ENCODE measurements at regions not wholly inside any gene's neighbourhood (a gene's known extent, or its start where the extent isn't known, plus 50 kb on each side); places are given as distances from the start of the nearest gene placed in this dataset.

DNA sequence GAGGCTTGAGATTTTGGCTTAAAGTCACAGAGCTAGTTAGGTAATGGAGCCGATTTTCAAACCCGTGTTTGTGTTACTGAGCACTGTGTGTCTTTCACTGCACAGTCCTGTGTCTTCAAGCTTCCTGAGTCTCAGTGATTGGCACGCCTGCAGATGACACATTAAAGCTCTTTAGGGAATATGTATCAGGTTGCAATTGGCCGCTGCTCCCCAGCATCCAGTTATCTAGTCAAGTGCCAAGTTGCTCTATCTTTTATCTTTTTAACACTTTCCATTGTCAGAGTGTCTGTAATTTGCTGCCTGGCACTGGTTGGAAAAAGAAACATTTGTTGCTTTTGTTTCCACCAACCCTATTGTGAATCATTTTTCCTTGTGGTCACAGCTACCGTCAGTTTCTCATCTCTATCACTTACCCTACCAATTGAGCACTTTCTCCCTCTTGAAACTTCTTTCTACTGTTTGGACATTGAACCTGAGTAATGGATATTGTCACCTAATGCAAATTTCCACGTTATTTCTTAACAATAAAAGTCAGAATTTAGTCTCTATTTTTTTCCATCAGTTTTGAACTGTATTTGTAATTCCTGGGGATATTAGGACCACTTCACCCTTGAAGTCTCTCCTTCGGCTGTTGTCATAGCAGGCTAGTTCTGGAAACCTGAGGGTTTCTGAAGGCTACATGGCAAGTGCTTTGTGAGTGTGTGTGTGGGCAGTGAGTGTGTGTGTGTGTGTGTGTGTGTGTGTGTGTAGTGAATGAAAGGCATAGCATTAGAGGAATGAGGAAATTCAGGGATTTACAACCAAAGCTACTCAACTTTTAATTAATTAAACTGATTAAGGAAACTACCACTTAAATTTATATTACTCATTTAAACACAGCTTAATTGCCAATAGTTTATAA is 274.3 kb downstream of the ISL1 start:
- no peaks in the 10 kb centered on the region for H3K9me3 ChIP-seq (ENCODE audit: insufficient read depth, low read depth, low read length)
- H3K36me3 ChIP-seq (ENCODE audit: insufficient read depth, low read length), result no peaks in the 10 kb centered on the region
- H3K27me3 ChIP-seq (ENCODE audit: insufficient read depth, low read length), result no peaks in the 10 kb centered on the region
- peaks cover 11% of the 10 kb centered on the region for H3K4me1 ChIP-seq (ENCODE audit: insufficient read depth, low read length)
- H3K4me3 ChIP-seq (ENCODE audit: low read length), result no peak overlapping the region
- no peak overlapping the region for H3K9ac ChIP-seq (ENCODE audit: low read depth, low read length)
- H3K27ac ChIP-seq (ENCODE audit: low read depth, low read length), result no peak overlapping the region
- 92% methylated on average over 7 of the region's 7 CpGs for WGBS

- H3K4me1 ChIP-seq (ENCODE audit: insufficient read depth, low read length), result no peaks in the 10 kb centered on the region
- no peaks in the 10 kb centered on the region for H3K9me3 ChIP-seq (ENCODE audit: insufficient read depth, low read depth, low read length)
- no peaks in the 10 kb centered on the region for H3K36me3 ChIP-seq (ENCODE audit: insufficient read depth, low read length)
- no peaks in the 10 kb centered on the region for H3K27me3 ChIP-seq (ENCODE audit: insufficient read depth, low read length)
- no peak overlapping the region for H3K9ac ChIP-seq (ENCODE audit: low read depth, low read length)
- WGBS, result 100% methylated on average over 1 of the region's 2 CpGs
- H3K27ac ChIP-seq (ENCODE audit: low read depth, low read length), result no peak overlapping the region
- no peak overlapping the region for H3K4me3 ChIP-seq (ENCODE audit: low read length)
These were observed 278.5 kb downstream of the ISL1 start for GRCh38 chr5:51661646-51662265.

GRCh38 chr5:51664491-51665250 is 281.4 kb downstream of the ISL1 start:
- 81% methylated on average over 4 of the region's 4 CpGs for WGBS

GRCh38 chr5:51665251-51665593 is 282.0 kb downstream of the ISL1 start:
- WGBS, result no CpG with 5 or more reads among the region's 1 CpG
- Histone ChIP-seq H3K27ac (ENCODE audit: low read depth, low read length) (no peak overlapping the region), H3K27me3 (ENCODE audit: insufficient read depth, low read length) (no peaks in the 10 kb centered on the region), H3K36me3 (ENCODE audit: insufficient read depth, low read length) (no peaks in the 10 kb centered on the region), H3K9ac (ENCODE audit: low read depth, low read length) (no peak overlapping the region), H3K4me1 (ENCODE audit: insufficient read depth, low read length) (no peaks in the 10 kb centered on the region), H3K9me3 (ENCODE audit: insufficient read depth, low read depth, low read length) (no peaks in the 10 kb centered on the region), H3K4me3 (ENCODE audit: low read length) (no peak overlapping the region)

More at GRCh38 chr5:51664491-51665250, 281.4 kb downstream of the ISL1 start:
- no peak overlapping the region for H3K9ac ChIP-seq (ENCODE audit: low read depth, low read length)
- no peaks in the 10 kb centered on the region for H3K4me1 ChIP-seq (ENCODE audit: insufficient read depth, low read length)
- no peaks in the 10 kb centered on the region for H3K27me3 ChIP-seq (ENCODE audit: insufficient read depth, low read length)
- no peaks in the 10 kb centered on the region for H3K36me3 ChIP-seq (ENCODE audit: insufficient read depth, low read length)
- H3K27ac ChIP-seq (ENCODE audit: low read depth, low read length), result no peak overlapping the region
- no peaks in the 10 kb centered on the region for H3K9me3 ChIP-seq (ENCODE audit: insufficient read depth, low read depth, low read length)
- H3K4me3 ChIP-seq (ENCODE audit: low read length), result no peak overlapping the region

- Histone ChIP-seq H3K36me3 (ENCODE audit: insufficient read depth, low read length) (no peaks in the 10 kb centered on the region), H3K9ac (ENCODE audit: low read depth, low read length) (no peak overlapping the region), H3K4me3 (ENCODE audit: low read length) (no peak overlapping the region), H3K27me3 (ENCODE audit: insufficient read depth, low read length) (no peaks in the 10 kb centered on the region), H3K4me1 (ENCODE audit: insufficient read depth, low read length) (no peaks in the 10 kb centered on the region), H3K27ac (ENCODE audit: low read depth, low read length) (no peak overlapping the region), H3K9me3 (ENCODE audit: insufficient read depth, low read depth, low read length) (no peaks in the 10 kb centered on the region)
- WGBS, result 92% methylated on average over 4 of the region's 4 CpGs
These were observed 285.8 kb downstream of the ISL1 start for GRCh38 chr5:51669095-51669494.

GRCh38 chr5:51678330-51678729 is 295.1 kb downstream of the ISL1 start:
- no peak overlapping the region for H3K9ac ChIP-seq (ENCODE audit: low read depth, low read length)
- H3K36me3 ChIP-seq (ENCODE audit: insufficient read depth, low read length), result no peaks in the 10 kb centered on the region
- H3K4me1 ChIP-seq (ENCODE audit: insufficient read depth, low read length), result no peaks in the 10 kb centered on the region
- H3K4me3 ChIP-seq (ENCODE audit: low read length), result no peak overlapping the region
- no peak overlapping the region for H3K27ac ChIP-seq (ENCODE audit: low read depth, low read length)
- H3K27me3 ChIP-seq (ENCODE audit: insufficient read depth, low read length), result no peaks in the 10 kb centered on the region
- 92% methylated on average over 3 of the region's 3 CpGs for WGBS
- H3K9me3 ChIP-seq (ENCODE audit: insufficient read depth, low read depth, low read length), result no peaks in the 10 kb centered on the region

DNA sequence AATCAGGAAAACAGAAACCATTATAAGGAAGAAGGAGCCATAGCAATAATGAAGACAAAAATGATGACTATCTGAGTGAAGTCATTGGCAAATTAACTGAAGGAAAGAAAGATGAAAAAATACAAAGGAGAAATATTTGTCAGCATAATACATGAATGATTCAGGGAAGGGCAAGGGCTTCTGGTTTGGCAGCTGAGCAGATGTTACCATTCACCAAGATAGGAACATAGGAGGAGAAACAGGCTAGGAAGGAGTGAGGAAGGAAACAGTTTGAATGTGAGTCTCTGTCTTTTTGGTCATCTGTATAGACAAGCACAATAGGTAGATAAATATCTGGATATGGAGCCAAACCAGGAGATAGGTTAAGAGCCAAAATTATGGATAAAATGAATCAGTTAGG is 296.0 kb downstream of the ISL1 start:
- Histone ChIP-seq H3K9me3 (ENCODE audit: insufficient read depth, low read depth, low read length) (no peaks in the 10 kb centered on the region), H3K4me3 (ENCODE audit: low read length) (no peak overlapping the region), H3K27ac (ENCODE audit: low read depth, low read length) (no peak overlapping the region), H3K36me3 (ENCODE audit: insufficient read depth, low read length) (no peaks in the 10 kb centered on the region), H3K27me3 (ENCODE audit: insufficient read depth, low read length) (no peaks in the 10 kb centered on the region), H3K9ac (ENCODE audit: low read depth, low read length) (no peak overlapping the region), H3K4me1 (ENCODE audit: insufficient read depth, low read length) (no peaks in the 10 kb centered on the region)

DNA sequence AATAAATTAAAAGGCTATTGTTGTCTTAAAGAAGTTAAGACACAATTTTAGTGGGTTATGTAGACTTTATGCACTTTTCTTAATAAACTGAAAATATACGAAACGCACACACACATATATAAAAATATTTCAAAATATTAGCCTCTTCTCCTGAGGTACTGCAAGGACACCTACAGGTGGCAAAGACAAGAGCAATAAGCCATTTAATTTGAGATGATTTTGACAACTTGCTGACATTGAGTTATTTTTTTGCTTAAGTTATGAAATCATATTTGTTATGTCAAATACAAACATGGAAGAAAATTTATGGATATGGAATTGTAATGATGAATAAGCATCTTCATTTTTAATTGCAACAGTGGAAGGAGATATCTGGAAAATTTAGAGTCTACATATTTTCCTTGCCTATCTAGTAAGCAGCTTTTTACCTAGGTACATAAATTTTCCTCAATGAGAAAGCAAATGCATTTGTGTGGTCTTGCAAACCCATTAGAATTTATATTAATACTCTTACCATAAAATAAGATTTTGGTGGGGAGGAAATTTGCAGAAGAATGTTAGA is 301.6 kb downstream of the ISL1 start:
- no peak overlapping the region for H3K4me3 ChIP-seq (ENCODE audit: low read length)
- peaks cover 13% of the 10 kb centered on the region for H3K4me1 ChIP-seq (ENCODE audit: insufficient read depth, low read length)
- WGBS, result 100% methylated on average over 2 of the region's 2 CpGs
- H3K9me3 ChIP-seq (ENCODE audit: insufficient read depth, low read depth, low read length), result peaks cover 8% of the 10 kb centered on the region
- H3K9ac ChIP-seq (ENCODE audit: low read depth, low read length), result no peak overlapping the region
- H3K36me3 ChIP-seq (ENCODE audit: insufficient read depth, low read length), result no peaks in the 10 kb centered on the region
- H3K27ac ChIP-seq (ENCODE audit: low read depth, low read length), result no peak overlapping the region
- H3K27me3 ChIP-seq (ENCODE audit: insufficient read depth, low read length), result no peaks in the 10 kb centered on the region

DNA sequence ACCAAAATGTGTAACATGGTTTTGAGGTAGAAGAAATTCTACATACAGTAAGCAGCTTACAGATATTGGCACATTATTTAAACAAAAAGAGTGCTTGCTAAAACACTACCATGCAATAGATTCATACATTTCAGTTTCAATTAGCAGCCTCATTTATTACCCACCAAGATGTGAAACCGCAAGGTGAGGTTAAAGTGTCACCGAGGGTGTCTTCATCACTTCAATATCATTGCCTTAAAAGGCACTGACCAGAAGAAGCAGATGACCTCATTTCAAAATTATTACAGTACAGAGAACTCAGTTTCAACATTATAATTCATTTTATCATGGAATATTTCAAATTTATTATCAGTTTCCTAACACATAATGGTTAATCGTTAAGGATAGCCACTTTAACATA is 302.2 kb downstream of the ISL1 start:
- Histone ChIP-seq H3K4me3 (ENCODE audit: low read length) (no peak overlapping the region), H3K27ac (ENCODE audit: low read depth, low read length) (peak overlapping the region; percentile 35; the same call in 1 of the 2 replicates), H3K27me3 (ENCODE audit: insufficient read depth, low read length) (no peaks in the 10 kb centered on the region), H3K9ac (ENCODE audit: low read depth, low read length) (no peak overlapping the region), H3K4me1 (ENCODE audit: insufficient read depth, low read length) (peaks cover 13% of the 10 kb centered on the region), H3K36me3 (ENCODE audit: insufficient read depth, low read length) (no peaks in the 10 kb centered on the region), H3K9me3 (ENCODE audit: insufficient read depth, low read depth, low read length) (peaks cover 8% of the 10 kb centered on the region)
- WGBS, result 98% methylated on average over 3 of the region's 3 CpGs

- Histone ChIP-seq H3K9me3 (ENCODE audit: insufficient read depth, low read depth, low read length) (peaks cover 8% of the 10 kb centered on the region), H3K27ac (ENCODE audit: low read depth, low read length) (no peak overlapping the region), H3K9ac (ENCODE audit: low read depth, low read length) (no peak overlapping the region), H3K36me3 (ENCODE audit: insufficient read depth, low read length) (no peaks in the 10 kb centered on the region), H3K4me1 (ENCODE audit: insufficient read depth, low read length) (peaks cover 13% of the 10 kb centered on the region), H3K27me3 (ENCODE audit: insufficient read depth, low read length) (no peaks in the 10 kb centered on the region), H3K4me3 (ENCODE audit: low read length) (no peak overlapping the region)
- no CpG with 5 or more reads among the region's 1 CpG for WGBS
These were observed 303.4 kb downstream of the ISL1 start for GRCh38 chr5:51686622-51687021.

DNA sequence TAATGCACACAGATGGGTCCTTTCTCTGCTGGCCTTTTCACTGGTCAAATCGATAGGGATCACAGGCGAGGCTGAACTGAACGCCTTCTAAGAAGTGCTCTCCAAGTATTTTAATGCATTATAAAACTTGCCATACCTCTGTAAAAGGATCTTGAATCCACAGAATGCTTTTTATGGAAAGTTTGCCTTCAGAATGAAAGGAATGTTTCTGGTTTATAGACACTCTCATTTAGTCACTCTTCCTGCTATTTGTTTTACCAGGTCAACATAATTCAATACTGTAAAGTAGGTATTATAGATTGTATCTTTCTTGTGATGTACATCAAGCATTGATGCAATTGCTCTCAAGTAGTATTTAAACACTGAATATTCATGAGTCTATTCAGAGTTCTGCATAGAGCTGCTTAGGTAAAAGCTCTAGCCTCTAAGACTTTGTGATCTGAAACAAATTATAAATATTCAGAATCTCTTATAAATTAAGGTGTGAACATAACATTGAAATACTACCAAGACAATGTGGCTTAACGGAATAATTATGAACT is 308.4 kb downstream of the ISL1 start:
- H3K27me3 ChIP-seq (ENCODE audit: insufficient read depth, low read length), result no peaks in the 10 kb centered on the region
- no peaks in the 10 kb centered on the region for H3K36me3 ChIP-seq (ENCODE audit: insufficient read depth, low read length)
- no peak overlapping the region for H3K27ac ChIP-seq (ENCODE audit: low read depth, low read length)
- no peak overlapping the region for H3K9ac ChIP-seq (ENCODE audit: low read depth, low read length)
- H3K9me3 ChIP-seq (ENCODE audit: insufficient read depth, low read depth, low read length), result peaks cover 15% of the 10 kb centered on the region
- H3K4me3 ChIP-seq (ENCODE audit: low read length), result no peak overlapping the region
- H3K4me1 ChIP-seq (ENCODE audit: insufficient read depth, low read length), result no peaks in the 10 kb centered on the region; the same call in 1 of the 2 replicates
- 98% methylated on average over 4 of the region's 4 CpGs for WGBS
